Adrenal gland (tissue), 5 donors: ENCODE measurements at regions not wholly inside any gene's neighbourhood (a gene's known extent, or its start where the extent isn't known, plus 50 kb on each side); places are given as distances from the start of the nearest gene placed in this dataset.

ENCODE experiments used
- POLR2A ChIP-seq, 2 donors: fragments of 450-650 bp; IDR thresholded peaks; one replicate each; pipeline ENCODE4 v1.6.1; 2017; ENCODE audit warnings: antibody characterized with exemption in 2 of 2, mild to moderate bottlenecking in 2 of 2, moderate library complexity in 1 of 2
- TF ChIP-seq, protein P1 (sequence below), 6 experiments: fragments of 450-650 bp in 4 of 6; fragments of 200-600 bp in 2 of 6; sonication (generic) in 1 of 6; IDR thresholded peaks; 1 replicate in 5 of 6; 2 replicates in 1 of 6; pipeline versions ENCODE4 v1.5.1 to v1.8.0; 2016 to 2021; ENCODE audit warnings: antibody characterized with exemption in 6 of 6, mild to moderate bottlenecking in 2 of 6, moderate library complexity in 1 of 6
- donor health status: DM: no; HTN: no; CAD: no.

- TF ChIP-seq POLR2A (IDR thresholded peaks at IDR 0.05), result no peak
- TF ChIP-seq, protein P1, sequence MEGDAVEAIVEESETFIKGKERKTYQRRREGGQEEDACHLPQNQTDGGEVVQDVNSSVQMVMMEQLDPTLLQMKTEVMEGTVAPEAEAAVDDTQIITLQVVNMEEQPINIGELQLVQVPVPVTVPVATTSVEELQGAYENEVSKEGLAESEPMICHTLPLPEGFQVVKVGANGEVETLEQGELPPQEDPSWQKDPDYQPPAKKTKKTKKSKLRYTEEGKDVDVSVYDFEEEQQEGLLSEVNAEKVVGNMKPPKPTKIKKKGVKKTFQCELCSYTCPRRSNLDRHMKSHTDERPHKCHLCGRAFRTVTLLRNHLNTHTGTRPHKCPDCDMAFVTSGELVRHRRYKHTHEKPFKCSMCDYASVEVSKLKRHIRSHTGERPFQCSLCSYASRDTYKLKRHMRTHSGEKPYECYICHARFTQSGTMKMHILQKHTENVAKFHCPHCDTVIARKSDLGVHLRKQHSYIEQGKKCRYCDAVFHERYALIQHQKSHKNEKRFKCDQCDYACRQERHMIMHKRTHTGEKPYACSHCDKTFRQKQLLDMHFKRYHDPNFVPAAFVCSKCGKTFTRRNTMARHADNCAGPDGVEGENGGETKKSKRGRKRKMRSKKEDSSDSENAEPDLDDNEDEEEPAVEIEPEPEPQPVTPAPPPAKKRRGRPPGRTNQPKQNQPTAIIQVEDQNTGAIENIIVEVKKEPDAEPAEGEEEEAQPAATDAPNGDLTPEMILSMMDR (IDR thresholded peaks at IDR 0.05), result no peak
Observed at GRCh38 chr10:44619521-44619920, 234.6 kb upstream of the CXCL12 start.
